NCI-H510A (cell line): ENCODE measurements at regions not wholly inside any gene's neighbourhood (a gene's known extent, or its start where the extent isn't known, plus 50 kb on each side); places are given as distances from the start of the nearest gene placed in this dataset.
"Not testable (repeated sequence)": the region's sequence is repeated elsewhere in the genome, so short reads cannot be mapped to it uniquely, and the experiment has no call there.

Experiments used
- DNase-seq: peaks from one replicate; lab custom pipeline; 2025; lab: John Stamatoyannopoulos, UW

GRCh38 chr1:112855152-112855828, 100.7 kb downstream of the SLC16A1 start:
- no peak for DNase-seq

GRCh38 chr1:112854368-112854984, 101.5 kb downstream of the SLC16A1 start:
- not testable (repeated sequence) for DNase-seq

- DNase-seq: not testable (repeated sequence)
Measured at GRCh38 chr1:112853915-112854314, 102.1 kb downstream of the SLC16A1 start.

- DNase-seq: no peak
Measured at GRCh38 chr1:112852934-112853333, 103.1 kb downstream of the SLC16A1 start.

GRCh38 chr1:112852276-112852675, 103.7 kb downstream of the SLC16A1 start:
- no peak for DNase-seq

GRCh38 chr1:112850034-112850757, 105.8 kb downstream of the SLC16A1 start:
- DNase-seq: no peak

GRCh38 chr1:112849425-112850033, 106.5 kb downstream of the SLC16A1 start:
- no peak for DNase-seq

GRCh38 chr1:112841825-112842224, 114.2 kb downstream of the SLC16A1 start:
- DNase-seq: no peak

GRCh38 chr1:112840631-112841624, 115.1 kb downstream of the SLC16A1 start:
- DNase-seq: peak; percentile 61

- DNase-seq: peak; percentile 12
Measured at GRCh38 chr1:112836642-112837041, 119.4 kb downstream of the SLC16A1 start.

GRCh38 chr1:112833806-112834205, 118.7 kb upstream of the PPM1J start:
- DNase-seq: no peak

- not testable (repeated sequence) for DNase-seq
Measured at GRCh38 chr1:112832259-112832658, 117.1 kb upstream of the PPM1J start.

GRCh38 chr1:112829691-112830090, 114.6 kb upstream of the PPM1J start:
- not testable (repeated sequence) for DNase-seq

- DNase-seq: no peak
Measured at GRCh38 chr1:112828716-112829115, 113.6 kb upstream of the PPM1J start.

GRCh38 chr1:112827391-112827790, 112.3 kb upstream of the PPM1J start:
- not testable (repeated sequence) for DNase-seq

- DNase-seq: no peak
Measured at GRCh38 chr1:112826217-112826944, 111.2 kb upstream of the PPM1J start.

GRCh38 chr1:112825563-112826216, 110.6 kb upstream of the PPM1J start:
- not testable (repeated sequence) for DNase-seq

GRCh38 chr1:112825075-112825474, 109.9 kb upstream of the PPM1J start:
- not testable (repeated sequence) for DNase-seq

GRCh38 chr1:112821307-112822063, 106.4 kb upstream of the PPM1J start:
- DNase-seq: not testable (repeated sequence)
